Myocyte (in vitro differentiated cells): ENCODE measurements at regions not wholly inside any gene's neighbourhood (a gene's known extent, or its start where the extent isn't known, plus 50 kb on each side); places are given as distances from the start of the nearest gene placed in this dataset.
A peak's percentile ranks its signal among the peaks of the same experiment; 100 is the strongest.

ENCODE experiments used
- DNase-seq: peaks from one replicate; pipeline ENCODE4 v3.0.0-alpha.2; 2012; ENCODE audit warnings: low read depth

- no peak for DNase-seq
These were observed 68.3 kb downstream of the CHST1 start for GRCh38 chr11:45597097-45597496.

DNA sequence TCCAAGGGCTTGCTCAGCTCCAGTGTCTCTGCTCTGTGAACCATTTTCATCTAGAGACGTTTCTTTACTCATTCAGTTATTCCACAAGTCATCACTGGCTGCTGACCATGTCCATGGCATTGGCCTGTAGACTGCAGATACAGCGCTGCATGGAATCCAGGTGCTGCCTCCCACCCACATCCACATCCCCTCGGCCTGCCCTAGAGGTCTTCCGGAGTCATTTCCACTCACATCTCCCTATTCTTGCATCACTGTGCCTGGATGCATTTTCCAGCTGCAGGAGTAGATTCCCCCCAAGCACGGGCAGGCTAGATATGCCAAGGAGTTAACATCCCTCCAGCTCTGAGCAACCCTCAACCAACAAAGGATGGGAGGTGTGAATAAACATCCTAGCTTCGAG is 68.9 kb downstream of the CHST1 start:
- no peak for DNase-seq

DNA sequence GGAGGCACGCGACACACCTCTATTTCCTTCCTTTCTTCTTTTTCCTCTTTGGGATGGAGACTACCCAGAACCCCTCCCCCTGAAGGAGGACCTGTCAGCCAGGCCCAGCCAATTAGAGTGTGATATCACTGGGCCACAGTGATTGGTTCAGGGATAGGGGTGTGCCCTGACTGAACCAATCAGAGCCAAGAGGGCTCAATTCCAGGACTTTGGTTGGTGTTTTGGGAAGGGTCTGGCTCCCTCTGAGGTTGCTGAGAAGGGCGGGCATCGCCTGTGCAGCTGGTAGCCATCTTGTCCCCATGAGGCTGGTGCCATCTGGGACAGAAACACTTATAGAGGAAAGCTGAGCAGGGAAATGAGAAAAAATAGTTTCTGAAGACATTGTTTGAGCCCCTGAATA is 71.4 kb downstream of the CHST1 start:
- no peak for DNase-seq

GRCh38 chr11:45592636-45593035 is 72.8 kb downstream of the CHST1 start:
- no peak for DNase-seq

DNA sequence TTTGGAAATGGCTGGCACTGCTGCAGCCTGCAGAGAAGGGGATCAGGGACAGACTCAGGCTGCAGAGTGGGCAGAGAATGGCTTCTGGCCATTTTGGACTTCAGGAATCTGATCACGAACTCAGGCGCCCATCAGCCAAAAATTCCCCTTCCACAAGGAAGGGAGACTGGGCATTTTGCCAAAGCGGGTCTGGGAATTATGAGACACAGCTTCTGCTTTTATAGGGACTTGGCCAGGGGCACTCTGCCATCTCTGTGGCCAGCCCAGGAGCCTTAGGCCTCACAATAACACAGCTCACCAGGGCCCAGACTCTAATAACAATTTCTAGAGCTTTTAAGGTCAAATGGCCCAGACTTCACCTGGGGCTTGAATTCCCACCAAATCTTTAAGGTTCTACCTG is 74.7 kb downstream of the CHST1 start:
- peak; percentile 12 for DNase-seq

GRCh38 chr11:45585205-45585604 is 80.2 kb downstream of the CHST1 start:
- no peak for DNase-seq

DNA sequence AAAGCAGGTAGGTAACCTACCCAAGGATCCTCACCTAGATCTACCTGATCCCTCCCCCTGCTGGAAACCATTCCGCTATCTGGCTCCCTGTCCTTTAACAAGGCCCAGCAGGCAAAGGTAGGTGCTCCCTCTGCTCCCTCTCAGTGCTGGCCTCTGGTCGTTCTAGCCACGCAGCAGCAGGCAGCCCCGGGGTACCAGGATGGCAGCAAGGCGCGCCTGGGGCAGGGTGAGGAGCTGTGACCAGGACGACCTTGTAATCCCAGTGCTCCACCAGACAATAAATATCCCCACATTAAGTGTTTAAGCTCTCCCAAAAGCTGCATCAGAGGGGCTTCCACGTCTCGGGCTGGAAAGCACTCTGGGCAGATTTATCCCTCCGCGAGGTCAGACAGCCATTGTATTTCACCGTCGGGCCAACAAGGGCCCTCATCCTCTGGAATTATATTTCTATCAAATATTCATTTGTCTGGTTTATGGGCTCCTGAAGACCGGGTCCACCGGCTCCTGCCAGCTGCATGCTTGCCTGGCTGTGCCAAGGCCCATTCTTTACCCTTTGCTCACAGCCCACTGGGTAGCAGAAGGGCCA is 81.3 kb downstream of the CHST1 start:
- DNase-seq, result no peak

GRCh38 chr11:45580399-45580798 is 85.0 kb downstream of the CHST1 start:
- peak; percentile 60 for DNase-seq

GRCh38 chr11:45578316-45578715 is 87.1 kb downstream of the CHST1 start:
- no peak for DNase-seq

DNA sequence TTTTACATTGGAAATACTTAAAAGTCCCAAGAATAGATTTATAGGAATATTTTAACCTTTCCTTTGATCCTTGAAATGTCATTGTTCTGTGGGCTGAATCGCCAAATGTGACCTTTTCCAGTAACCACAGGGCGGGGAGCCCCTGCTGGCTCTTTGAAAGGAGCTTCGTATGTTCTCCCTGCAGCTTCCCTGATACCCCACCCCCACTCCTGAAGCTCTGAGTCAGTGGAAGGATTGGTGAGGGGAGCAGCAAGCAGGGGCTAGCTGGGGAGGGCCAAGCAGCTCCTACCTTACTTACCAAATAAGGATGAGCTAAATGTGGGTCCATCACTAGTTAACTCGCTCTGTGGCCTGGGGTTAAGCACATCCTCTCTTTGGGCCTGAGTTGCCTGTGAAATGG is 87.7 kb downstream of the CHST1 start:
- DNase-seq, result no peak

GRCh38 chr11:45576461-45577215 is 88.8 kb downstream of the CHST1 start:
- DNase-seq, result no peak

DNA sequence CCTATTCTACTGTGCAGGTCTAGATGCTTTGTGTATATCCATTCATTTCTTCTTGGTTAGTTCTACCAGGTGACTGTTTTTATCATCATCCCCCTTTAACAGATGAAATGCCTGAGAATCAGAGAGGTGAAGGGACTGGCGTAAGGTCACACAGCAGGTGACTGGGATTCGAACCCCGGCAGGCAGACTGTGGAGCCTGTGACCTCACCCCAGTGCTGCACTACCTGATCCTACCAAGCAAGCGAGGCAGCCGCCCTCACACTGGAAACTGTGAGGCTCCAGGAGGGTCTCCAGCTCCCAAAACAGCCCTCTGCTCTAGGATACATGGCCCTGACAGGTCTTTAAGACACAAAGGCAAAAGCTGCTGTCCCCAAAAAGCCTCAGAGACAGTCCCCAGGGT is 91.7 kb downstream of the CHST1 start:
- DNase-seq, result no peak

- DNase-seq, result no peak
These were observed 92.9 kb downstream of the CHST1 start for GRCh38 chr11:45572354-45573123.

DNA sequence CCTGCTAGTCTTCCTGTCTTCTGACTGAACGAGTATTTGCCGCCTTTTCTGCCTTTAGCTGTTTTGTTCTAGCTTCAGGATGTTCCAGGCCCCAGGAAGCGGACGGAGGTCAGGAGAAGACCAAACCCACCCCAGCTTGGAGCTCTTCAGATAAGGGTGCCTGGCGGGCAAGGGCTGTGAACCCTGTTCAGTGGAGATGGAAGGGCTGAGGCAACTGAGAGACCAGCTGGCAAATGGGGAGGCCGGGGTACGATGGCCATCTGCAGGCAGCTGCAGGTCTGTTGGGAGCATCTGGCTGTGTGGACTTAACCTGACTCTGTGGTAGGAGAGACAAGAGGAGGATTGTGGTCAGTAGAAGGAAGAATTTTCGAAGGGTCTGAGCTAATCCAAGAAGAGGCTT is 95.6 kb downstream of the CHST1 start:
- DNase-seq, result no peak

GRCh38 chr11:45568049-45568448 is 97.4 kb downstream of the CHST1 start:
- DNase-seq, result peak; percentile 52

DNA sequence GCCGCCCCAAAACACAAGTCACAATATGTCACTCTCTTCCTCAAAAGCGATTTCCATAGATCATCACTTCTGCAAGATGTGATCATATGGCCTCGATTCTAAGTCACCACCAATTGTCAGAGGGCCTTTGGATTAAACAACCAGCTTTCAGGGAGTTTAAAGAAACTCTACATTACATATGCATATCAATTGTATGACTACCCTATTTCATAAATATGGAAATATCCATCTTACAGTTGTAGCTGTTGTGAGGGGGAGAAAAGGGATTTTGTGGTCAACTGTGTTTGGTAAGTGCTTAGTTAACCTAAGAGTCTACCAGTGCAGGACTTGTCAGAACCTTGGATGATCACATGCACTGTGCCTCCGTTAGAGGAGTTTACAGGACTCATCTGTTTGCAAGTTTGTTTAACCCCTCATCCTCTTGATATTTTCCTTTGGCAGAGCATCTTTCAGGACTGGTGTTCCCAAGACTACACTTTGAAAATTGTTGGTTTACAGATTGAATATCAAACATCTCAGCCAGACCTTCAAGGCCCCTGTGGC is 99.9 kb downstream of the CHST1 start:
- DNase-seq, result no peak

DNA sequence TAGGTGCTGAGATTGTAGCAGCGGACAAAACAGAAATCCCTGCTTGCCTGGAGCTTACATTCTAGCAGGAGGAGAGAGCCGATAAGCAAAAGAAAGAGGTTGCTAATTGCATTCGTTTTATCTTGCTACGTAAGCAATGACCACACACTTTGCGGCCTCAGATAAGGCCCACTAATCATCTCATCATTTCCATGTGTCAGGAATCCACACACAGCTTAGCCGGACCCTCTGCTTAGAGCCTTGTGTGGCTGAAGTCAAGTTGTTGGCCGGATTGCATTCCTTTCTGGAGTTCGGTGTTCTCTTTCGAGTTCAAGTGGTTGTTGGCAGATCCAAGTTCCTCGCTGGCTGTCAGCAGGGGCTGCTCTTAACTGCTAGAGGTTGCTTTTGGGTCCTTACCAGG is 101.6 kb downstream of the CHST1 start:
- no peak for DNase-seq

DNA sequence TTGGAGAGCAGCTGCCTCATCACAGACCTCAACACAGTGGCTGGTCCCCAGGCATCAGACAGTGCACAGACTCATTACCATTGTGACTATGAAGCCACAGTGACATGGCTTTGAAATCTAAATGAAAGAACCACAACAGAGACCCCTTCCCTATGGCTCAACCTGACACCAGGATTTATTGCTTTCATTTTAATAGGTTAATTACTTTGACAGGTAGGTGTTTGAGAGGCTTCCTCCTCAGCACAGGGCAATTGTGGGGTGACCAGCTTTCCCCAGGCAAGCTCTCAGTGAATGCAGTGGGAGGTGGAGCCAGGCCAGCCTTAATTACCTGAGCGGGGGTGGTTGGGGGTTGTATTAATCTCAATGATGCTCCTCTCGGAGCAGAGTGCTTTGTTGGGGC is 102.3 kb downstream of the CHST1 start:
- no peak for DNase-seq

- peak; percentile 59 for DNase-seq
These were observed 104.5 kb downstream of the CHST1 start for GRCh38 chr11:45560913-45561281.

- peak; percentile 87 for DNase-seq
These were observed 105.1 kb downstream of the CHST1 start for GRCh38 chr11:45560155-45560912.
